MCF 10A (cell line): ENCODE measurements at regions not wholly inside any gene's neighbourhood (a gene's known extent, or its start where the extent isn't known, plus 50 kb on each side); places are given as distances from the start of the nearest gene placed in this dataset.

Source experiments
- BruUV-seq: library from RNA; stranded (reverse); fragments of 400-500 nt; replicated peaks from 2 replicates; lab custom pipeline; 2021; lab: Mats Ljungman, UMichigan
- CTCF ChIA-PET: fragments of 300-600 bp; sonication (Branson Sonifier 250); formaldehyde crosslinking; extraction: SDS; loops from one replicate; lab custom pipeline; 2021; ENCODE audit warnings: antibody characterized with exemption, inconsistent platforms; lab: Yijun Ruan, JAX
- POLR2A ChIA-PET: fragments of 300-600, 350-650 bp; sonication (Branson Sonifier 250); formaldehyde crosslinking; extraction: SDS; loops from one replicate; lab custom pipeline; 2020; ENCODE audit warnings: antibody characterized with exemption, inconsistent platforms; lab: Yijun Ruan, JAX
- DNase-seq: peaks from one replicate; pipeline ENCODE4 v3.0.0-alpha.2; 2018; ENCODE audit not compliant: unreplicated experiment
- H3K27ac Mint-ChIP-seq: one replicate; pipeline ENCODE4 v1.8.0; 2022; ENCODE audit warnings: mild to moderate bottlenecking, low read depth, mixed read lengths; ENCODE audit not compliant: unreplicated experiment
- H3K27me3 Mint-ChIP-seq: one replicate; pipeline ENCODE4 v1.8.0; 2022; ENCODE audit warnings: mixed read lengths; ENCODE audit not compliant: insufficient read depth, unreplicated experiment
- H3K36me3 Mint-ChIP-seq: one replicate; pipeline ENCODE4 v1.8.0; 2022; ENCODE audit warnings: mild to moderate bottlenecking, moderate library complexity, mixed read lengths; ENCODE audit not compliant: insufficient read depth, unreplicated experiment
- H3K4me1 Mint-ChIP-seq: one replicate; pipeline ENCODE4 v1.8.0; 2022; ENCODE audit warnings: mixed read lengths; ENCODE audit not compliant: insufficient read depth, unreplicated experiment
- H3K4me3 Mint-ChIP-seq: one replicate; pipeline ENCODE4 v1.8.0; 2022; ENCODE audit warnings: mild to moderate bottlenecking, moderate library complexity, mixed read lengths; ENCODE audit not compliant: unreplicated experiment
- H3K9me3 Mint-ChIP-seq: one replicate; pipeline ENCODE4 v1.8.0; 2022; ENCODE audit warnings: mixed read lengths; ENCODE audit not compliant: unreplicated experiment
- intact Hi-C: fragments of 100-400 bp; cut with micrococcal nuclease; formaldehyde crosslinking; loops from 2 replicates; pipeline ENCODE4 v1.14.1; 2022
- TF ChIP-seq, protein P1 (sequence below): fragments of 200-600 bp; IDR thresholded peaks from one replicate; pipeline ENCODE4 v1.8.0; 2022; ENCODE audit warnings: antibody characterized with exemption, mild to moderate bottlenecking; ENCODE audit not compliant: unreplicated experiment

DNA sequence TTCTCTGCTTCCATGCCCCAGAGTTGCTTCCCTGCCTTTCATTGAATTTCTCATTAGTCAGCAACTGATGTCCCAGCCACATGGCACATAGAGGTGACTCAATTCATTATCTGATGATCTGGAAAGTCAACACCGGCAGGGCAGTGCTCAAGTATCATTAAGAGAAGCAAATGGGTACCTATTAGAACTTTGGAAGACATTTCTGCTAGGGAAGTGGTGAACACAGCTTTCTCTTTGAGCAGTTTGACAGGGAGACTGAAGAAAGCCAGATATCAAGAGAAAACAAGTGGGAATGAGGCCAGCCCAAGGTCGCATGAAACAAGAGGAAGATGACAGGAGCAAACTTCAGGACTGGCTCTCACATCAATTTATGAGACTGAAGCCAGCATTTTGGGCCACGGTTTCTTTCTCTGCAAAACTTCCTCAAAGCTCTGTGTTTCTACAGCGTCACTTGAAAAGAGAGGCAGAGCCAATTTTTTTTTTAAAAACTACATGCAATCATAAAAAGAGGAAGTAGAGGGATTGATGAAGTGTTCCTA, 108.3 kb upstream of the RPS6KA3 start:
- ChIA-PET POLR2A (interaction anchor here (1.1 kb wide), 1 partner anchor 122 kb away, joined by 3 read pairs; no protein-coding TSS in a partner anchor), CTCF (no interaction called here)
- no peaks in the 10 kb centered on the region for H3K36me3 Mint-ChIP-seq
- TF ChIP-seq, protein P1, sequence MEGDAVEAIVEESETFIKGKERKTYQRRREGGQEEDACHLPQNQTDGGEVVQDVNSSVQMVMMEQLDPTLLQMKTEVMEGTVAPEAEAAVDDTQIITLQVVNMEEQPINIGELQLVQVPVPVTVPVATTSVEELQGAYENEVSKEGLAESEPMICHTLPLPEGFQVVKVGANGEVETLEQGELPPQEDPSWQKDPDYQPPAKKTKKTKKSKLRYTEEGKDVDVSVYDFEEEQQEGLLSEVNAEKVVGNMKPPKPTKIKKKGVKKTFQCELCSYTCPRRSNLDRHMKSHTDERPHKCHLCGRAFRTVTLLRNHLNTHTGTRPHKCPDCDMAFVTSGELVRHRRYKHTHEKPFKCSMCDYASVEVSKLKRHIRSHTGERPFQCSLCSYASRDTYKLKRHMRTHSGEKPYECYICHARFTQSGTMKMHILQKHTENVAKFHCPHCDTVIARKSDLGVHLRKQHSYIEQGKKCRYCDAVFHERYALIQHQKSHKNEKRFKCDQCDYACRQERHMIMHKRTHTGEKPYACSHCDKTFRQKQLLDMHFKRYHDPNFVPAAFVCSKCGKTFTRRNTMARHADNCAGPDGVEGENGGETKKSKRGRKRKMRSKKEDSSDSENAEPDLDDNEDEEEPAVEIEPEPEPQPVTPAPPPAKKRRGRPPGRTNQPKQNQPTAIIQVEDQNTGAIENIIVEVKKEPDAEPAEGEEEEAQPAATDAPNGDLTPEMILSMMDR: no peak
- peaks cover 76% of the 10 kb centered on the region for H3K27me3 Mint-ChIP-seq
- H3K4me3 Mint-ChIP-seq: no peak overlapping the region
- no TSS peak for BruUV-seq
- intact Hi-C loops: no loop called here
- H3K27ac Mint-ChIP-seq: no peak overlapping the region
- no peaks in the 10 kb centered on the region for H3K9me3 Mint-ChIP-seq
- peaks cover 17% of the 10 kb centered on the region for H3K4me1 Mint-ChIP-seq
- no peak for DNase-seq

DNA sequence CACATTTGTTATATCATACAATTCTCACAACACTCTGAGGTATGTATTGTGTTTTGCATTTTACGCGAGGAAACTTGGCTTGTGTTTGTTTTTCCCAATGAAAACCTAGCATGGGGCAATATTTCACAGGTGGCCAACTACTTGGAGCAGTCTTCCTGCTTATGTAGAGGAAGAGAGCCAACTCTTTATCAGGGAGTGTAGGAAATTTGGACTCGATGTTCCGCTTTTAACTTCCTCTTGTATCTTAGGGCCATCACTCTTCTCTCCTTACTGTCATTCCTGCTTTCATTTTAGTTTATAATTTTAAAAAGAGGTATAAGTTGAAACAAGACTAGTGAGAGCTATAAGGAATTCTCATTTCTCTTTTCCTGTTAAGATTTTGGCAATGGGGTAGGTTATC, 107.7 kb upstream of the RPS6KA3 start:
- no TSS peak for BruUV-seq
- Mint-ChIP-seq H3K27me3 (peaks cover 76% of the 10 kb centered on the region), H3K9me3 (no peaks in the 10 kb centered on the region), H3K27ac (no peak overlapping the region), H3K36me3 (no peaks in the 10 kb centered on the region), H3K4me1 (peaks cover 17% of the 10 kb centered on the region), H3K4me3 (no peak overlapping the region)
- no peak for DNase-seq
- POLR2A ChIA-PET: no interaction called here
- intact Hi-C loops: no loop called here
- CTCF ChIA-PET: interaction anchor here (0.5 to 1.0 kb wide), 2 partner anchors 116 to 1598 kb away, joined by 3 read pairs; no protein-coding TSS in a partner anchor
- TF ChIP-seq, protein P1: no peak

DNA sequence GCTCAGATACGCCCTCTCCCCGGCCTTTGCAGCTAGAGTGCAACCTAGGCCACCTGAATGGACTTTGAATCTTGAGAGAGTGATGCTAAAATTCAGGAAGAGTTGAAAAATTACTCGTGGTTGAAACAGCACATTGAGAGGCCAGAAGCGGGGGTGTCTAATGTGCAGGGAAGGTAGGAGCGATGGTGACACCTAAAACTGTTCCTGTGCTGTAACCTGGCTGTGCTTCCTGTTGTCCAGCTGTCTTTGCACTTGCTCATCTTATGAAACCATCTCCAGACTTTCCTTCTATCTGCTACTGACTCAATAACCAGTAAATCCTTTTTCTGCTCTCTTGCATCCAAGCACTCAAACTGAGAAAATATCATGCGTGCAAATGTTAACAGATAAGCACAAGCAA, 106.4 kb upstream of the RPS6KA3 start:
- intact Hi-C loops: no loop called here
- H3K4me1 Mint-ChIP-seq: peaks cover 14% of the 10 kb centered on the region
- BruUV-seq: no TSS peak
- no peak overlapping the region for H3K27ac Mint-ChIP-seq
- H3K4me3 Mint-ChIP-seq: no peak overlapping the region
- TF ChIP-seq, protein P1: no peak
- H3K27me3 Mint-ChIP-seq: peaks cover 73% of the 10 kb centered on the region
- no peaks in the 10 kb centered on the region for H3K9me3 Mint-ChIP-seq
- no peak for DNase-seq
- CTCF ChIA-PET: interaction anchor here (0.8 to 0.9 kb wide), 2 partner anchors 149 to 589 kb away, joined by 3 read pairs; no protein-coding TSS in a partner anchor
- H3K36me3 Mint-ChIP-seq: no peaks in the 10 kb centered on the region
- POLR2A ChIA-PET: interaction anchor here (1.0 kb wide), 1 partner anchor 11 kb away, joined by 5 read pairs; no protein-coding TSS in a partner anchor

DNA sequence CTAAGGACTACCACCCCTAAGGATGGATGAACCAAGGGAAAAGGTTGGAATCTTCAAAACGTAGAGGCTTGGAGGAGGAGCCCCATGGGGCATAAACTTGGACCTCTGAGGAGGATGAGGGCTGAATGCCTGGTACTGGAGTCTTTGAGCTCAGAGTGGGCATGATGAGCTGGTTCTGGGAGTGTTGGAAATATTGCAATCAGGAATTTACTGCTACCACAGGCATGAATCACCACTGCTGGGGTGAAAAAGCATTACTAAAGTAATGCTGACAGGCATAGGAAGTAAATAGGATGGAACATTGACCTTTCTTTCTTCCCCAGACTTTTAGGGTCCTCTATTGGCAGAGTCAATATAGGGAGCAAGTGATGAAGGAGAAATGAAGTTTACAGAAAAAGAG, 105.8 kb upstream of the RPS6KA3 start:
- H3K27ac Mint-ChIP-seq: no peak overlapping the region
- peaks cover 72% of the 10 kb centered on the region for H3K27me3 Mint-ChIP-seq
- ChIA-PET POLR2A (interaction anchor here (1.0 kb wide), 1 partner anchor 10 kb away, joined by 5 read pairs; no protein-coding TSS in a partner anchor), CTCF (interaction anchor here (0.6 to 0.9 kb wide), 3 partner anchors 148 to 803 kb away, joined by 3 read pairs; no protein-coding TSS in a partner anchor)
- peak; percentile 28 for DNase-seq
- no peaks in the 10 kb centered on the region for H3K9me3 Mint-ChIP-seq
- H3K4me3 Mint-ChIP-seq: no peak overlapping the region
- intact Hi-C loops: no loop called here
- no peaks in the 10 kb centered on the region for H3K36me3 Mint-ChIP-seq
- no TSS peak for BruUV-seq
- TF ChIP-seq, protein P1: no peak
- H3K4me1 Mint-ChIP-seq: peaks cover 11% of the 10 kb centered on the region
